Stimulated activated memory B cell treated with anti-CD40 and anti-IgM and Interleukin-4, amounts not matched to agents 10 μg/mL and 1 μg/mL and 100 μg/mL, for 72 hours (primary cell): ENCODE measurements at regions not wholly inside any gene's neighbourhood (a gene's known extent, or its start where the extent isn't known, plus 50 kb on each side); places are given as distances from the start of the nearest gene placed in this dataset.
"Not testable (repeated sequence)": the region's sequence is repeated elsewhere in the genome, so short reads cannot be mapped to it uniquely, and the experiment has no call there.

Source experiments
- ATAC-seq: fragments of 150-1000 bp; cut with Tn5 transposase; 2 replicates; pipeline ENCODE4 v1.10.0; 2021
- H3K27ac Mint-ChIP-seq: one replicate; pipeline ENCODE4 v1.8.0; 2022; ENCODE audit warnings: mild to moderate bottlenecking, mixed read lengths
- H3K27me3 Mint-ChIP-seq: one replicate; pipeline ENCODE4 v1.8.0; 2022; ENCODE audit warnings: mixed read lengths
- H3K36me3 Mint-ChIP-seq: one replicate; pipeline ENCODE4 v1.8.0; 2022; ENCODE audit warnings: mixed read lengths
- H3K4me1 Mint-ChIP-seq: one replicate; pipeline ENCODE4 v1.8.0; 2022; ENCODE audit warnings: mixed read lengths
- H3K4me3 Mint-ChIP-seq: one replicate; pipeline ENCODE4 v1.8.0; 2022; ENCODE audit warnings: mild to moderate bottlenecking, moderate library complexity, mixed read lengths
- H3K9me3 Mint-ChIP-seq: one replicate; pipeline ENCODE4 v1.8.0; 2022; ENCODE audit warnings: mixed read lengths

DNA sequence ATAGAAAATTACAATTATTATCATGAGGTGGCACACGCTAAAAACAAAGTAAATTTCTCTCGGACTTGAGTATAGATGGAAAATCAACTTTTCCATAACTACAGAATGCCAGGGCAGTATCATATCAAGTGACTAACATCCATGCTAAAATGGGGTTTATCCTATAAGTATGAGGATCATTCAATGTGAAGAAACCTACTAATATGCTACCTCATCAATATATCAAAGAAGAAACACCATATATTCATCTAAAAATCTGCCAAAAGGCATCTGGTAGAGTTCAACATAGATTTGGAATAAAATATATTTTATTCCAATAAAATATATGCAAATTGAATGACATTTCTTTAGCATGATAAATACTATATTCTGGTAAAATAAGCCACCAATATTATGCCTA is 894.4 kb downstream of the MCTP2 start:
- no peak for ATAC-seq
- no peak overlapping the region for H3K27ac Mint-ChIP-seq
- H3K4me1 Mint-ChIP-seq: no peaks in the 10 kb centered on the region
- H3K36me3 Mint-ChIP-seq: no peaks in the 10 kb centered on the region
- no peaks in the 10 kb centered on the region for H3K27me3 Mint-ChIP-seq
- peaks cover 5% of the 10 kb centered on the region for H3K9me3 Mint-ChIP-seq
- no peak overlapping the region for H3K4me3 Mint-ChIP-seq

DNA sequence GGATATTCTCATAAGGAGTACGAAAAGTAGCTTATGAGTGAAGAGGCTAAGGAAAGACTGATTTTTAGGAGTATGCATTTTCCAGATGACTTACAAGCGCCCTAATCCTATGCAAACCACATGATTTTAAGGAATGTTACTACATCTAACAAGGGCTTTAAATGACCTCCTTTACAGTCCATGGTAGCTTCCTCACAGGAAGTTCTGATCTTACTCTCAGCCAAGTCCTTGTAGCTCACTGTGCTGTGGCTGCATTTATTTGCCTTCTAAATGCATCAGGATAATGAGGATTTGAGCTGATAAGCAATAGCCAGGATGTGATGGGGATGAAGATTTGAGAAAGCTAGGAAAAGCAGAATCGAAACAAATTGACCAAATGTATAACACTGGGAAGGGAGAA is 896.0 kb downstream of the MCTP2 start:
- no peaks in the 10 kb centered on the region for H3K4me1 Mint-ChIP-seq
- ATAC-seq: no peak
- no peak overlapping the region for H3K27ac Mint-ChIP-seq
- H3K9me3 Mint-ChIP-seq: peaks cover 7% of the 10 kb centered on the region
- no peaks in the 10 kb centered on the region for H3K27me3 Mint-ChIP-seq
- no peaks in the 10 kb centered on the region for H3K36me3 Mint-ChIP-seq
- H3K4me3 Mint-ChIP-seq: no peak overlapping the region

DNA sequence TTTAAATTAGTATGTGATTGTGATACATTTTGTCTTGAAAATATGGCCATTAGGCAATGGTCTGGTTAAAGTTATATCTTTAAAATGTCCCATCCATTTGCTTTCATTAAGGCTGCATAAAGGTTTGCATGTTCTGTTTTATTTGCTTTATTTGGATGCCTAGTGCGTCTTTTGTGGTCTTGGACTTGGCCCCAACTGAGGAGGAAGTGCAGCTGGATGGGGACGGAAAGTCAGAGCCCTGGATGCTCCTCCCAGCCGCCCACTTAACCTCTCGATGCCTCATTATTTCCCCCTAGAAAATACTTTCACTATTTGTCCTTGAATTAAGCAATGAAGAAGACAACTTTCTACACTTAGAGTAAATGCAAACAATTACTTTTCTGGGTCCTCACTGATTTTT is 898.2 kb downstream of the MCTP2 start:
- ATAC-seq: no peak
- Mint-ChIP-seq H3K4me3 (no peak overlapping the region), H3K9me3 (peaks cover 7% of the 10 kb centered on the region), H3K36me3 (no peaks in the 10 kb centered on the region), H3K27me3 (no peaks in the 10 kb centered on the region), H3K4me1 (no peaks in the 10 kb centered on the region), H3K27ac (no peak overlapping the region)

GRCh38 chr15:95131131-95131556 is 899.8 kb downstream of the MCTP2 start:
- H3K4me3 Mint-ChIP-seq: no peak overlapping the region
- peaks cover 7% of the 10 kb centered on the region for H3K9me3 Mint-ChIP-seq
- no peaks in the 10 kb centered on the region for H3K4me1 Mint-ChIP-seq
- no peak overlapping the region for H3K27ac Mint-ChIP-seq
- no peak for ATAC-seq
- H3K27me3 Mint-ChIP-seq: no peaks in the 10 kb centered on the region
- H3K36me3 Mint-ChIP-seq: no peaks in the 10 kb centered on the region

DNA sequence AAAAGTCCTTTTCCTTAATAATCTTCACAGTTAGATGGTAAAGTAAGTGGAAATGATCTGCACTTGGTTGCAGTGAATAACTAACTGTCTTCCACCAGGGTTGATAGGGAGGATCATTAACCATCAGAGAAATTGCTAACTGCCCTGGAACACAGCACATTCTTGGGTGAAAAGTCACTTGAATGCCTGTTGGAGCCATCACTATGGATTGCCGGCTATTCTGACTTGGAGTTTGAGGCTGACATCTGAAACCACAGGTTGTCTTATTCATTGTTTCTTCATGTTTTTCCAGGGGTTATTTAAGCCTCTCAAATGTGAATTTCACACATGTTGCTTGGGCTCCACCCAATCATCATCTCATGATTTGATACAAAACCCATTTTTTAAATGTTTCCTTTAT is 901.4 kb downstream of the MCTP2 start:
- Mint-ChIP-seq H3K4me1 (no peaks in the 10 kb centered on the region), H3K27ac (no peak overlapping the region)

GRCh38 chr15:95134431-95135110 is 903.2 kb downstream of the MCTP2 start:
- Mint-ChIP-seq H3K27ac (no peak overlapping the region), H3K9me3 (peaks cover 13% of the 10 kb centered on the region), H3K4me3 (no peak overlapping the region), H3K36me3 (no peaks in the 10 kb centered on the region), H3K27me3 (no peaks in the 10 kb centered on the region), H3K4me1 (no peaks in the 10 kb centered on the region)
- no peak for ATAC-seq

More for the DNA sequence above, 901.4 kb downstream of the MCTP2 start:
- H3K36me3 Mint-ChIP-seq: no peaks in the 10 kb centered on the region
- peaks cover 13% of the 10 kb centered on the region for H3K9me3 Mint-ChIP-seq
- ATAC-seq: no peak
- H3K4me3 Mint-ChIP-seq: no peak overlapping the region
- H3K27me3 Mint-ChIP-seq: no peaks in the 10 kb centered on the region

DNA sequence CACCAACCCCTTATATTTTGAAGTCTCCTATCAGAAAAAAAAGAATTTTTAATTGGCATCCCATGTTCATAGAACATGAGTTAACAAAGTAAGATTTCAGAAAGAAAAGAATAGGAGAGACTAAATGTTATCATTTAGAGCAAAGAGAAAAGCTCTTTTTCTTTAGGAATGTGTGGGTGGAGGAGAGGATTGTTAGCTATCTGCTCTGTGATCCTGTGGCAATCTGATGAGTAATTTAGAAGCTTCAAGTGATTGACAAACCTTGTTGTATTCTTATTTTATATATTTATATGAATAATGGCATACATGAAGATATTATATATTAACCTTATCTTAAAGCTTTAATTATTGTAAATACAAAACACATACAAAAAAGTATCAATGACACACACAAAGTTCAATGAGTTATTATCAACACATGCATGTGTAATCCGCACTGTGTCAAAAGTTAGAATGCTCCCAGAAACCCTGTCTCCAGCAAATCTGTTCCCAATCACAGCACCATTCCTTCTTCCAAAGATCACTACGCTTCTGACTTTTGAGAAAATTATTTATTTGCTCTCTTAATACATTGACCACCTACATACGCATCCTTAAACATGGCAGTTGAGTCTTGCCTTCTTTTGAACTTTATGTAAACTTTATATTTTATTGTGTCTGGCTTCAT is 907.4 kb downstream of the MCTP2 start:
- no peaks in the 10 kb centered on the region for H3K4me1 Mint-ChIP-seq
- no peak overlapping the region for H3K27ac Mint-ChIP-seq
- no peaks in the 10 kb centered on the region for H3K36me3 Mint-ChIP-seq
- no peaks in the 10 kb centered on the region for H3K27me3 Mint-ChIP-seq
- no peak overlapping the region for H3K4me3 Mint-ChIP-seq
- ATAC-seq: no peak
- H3K9me3 Mint-ChIP-seq: peaks cover 5% of the 10 kb centered on the region

DNA sequence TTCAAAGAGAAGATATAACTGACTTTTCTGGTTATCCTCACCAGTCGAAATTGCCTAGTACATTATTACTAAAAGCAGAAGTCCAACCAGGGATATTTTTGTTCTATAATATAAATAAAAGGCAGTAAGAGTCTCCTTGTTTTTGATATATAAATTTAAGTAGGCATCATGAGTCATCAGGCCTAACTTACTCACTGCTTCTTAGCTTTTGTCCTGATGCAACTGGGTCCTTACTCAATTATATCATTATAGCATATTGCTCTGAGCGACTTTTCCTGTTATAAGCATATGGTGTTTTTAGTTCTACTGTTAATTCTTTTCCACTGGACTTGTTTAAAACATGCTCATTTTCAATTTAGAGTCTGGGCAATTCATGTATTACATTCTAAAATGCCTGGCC is 910.1 kb downstream of the MCTP2 start:
- ATAC-seq: no peak
- Mint-ChIP-seq H3K36me3 (no peaks in the 10 kb centered on the region), H3K4me1 (no peaks in the 10 kb centered on the region), H3K27me3 (no peaks in the 10 kb centered on the region), H3K4me3 (no peak overlapping the region), H3K9me3 (peaks cover 6% of the 10 kb centered on the region), H3K27ac (no peak overlapping the region)

DNA sequence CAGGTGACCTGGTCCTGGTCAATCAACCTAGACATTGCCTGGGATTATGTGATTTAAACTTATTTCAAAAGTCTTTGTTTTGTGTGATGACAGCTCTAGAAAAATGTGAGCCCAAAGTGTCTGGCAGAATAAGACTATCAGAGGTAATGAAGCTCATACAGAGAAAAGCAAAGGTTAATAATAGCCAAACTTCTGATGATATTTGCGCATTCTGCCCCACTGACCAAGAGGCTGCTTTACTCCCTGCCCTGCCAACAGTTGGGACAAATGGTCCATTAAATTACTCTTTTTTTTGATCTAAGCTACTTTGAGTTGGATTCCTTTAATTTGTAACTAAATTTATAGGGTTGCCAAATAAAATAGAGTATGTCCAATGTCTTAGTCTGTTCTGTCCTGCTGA is 911.2 kb downstream of the MCTP2 start:
- ATAC-seq: no peak
- Mint-ChIP-seq H3K9me3 (peaks cover 3% of the 10 kb centered on the region), H3K4me1 (no peaks in the 10 kb centered on the region), H3K27ac (no peak overlapping the region), H3K36me3 (no peaks in the 10 kb centered on the region), H3K27me3 (no peaks in the 10 kb centered on the region), H3K4me3 (no peak overlapping the region)

DNA sequence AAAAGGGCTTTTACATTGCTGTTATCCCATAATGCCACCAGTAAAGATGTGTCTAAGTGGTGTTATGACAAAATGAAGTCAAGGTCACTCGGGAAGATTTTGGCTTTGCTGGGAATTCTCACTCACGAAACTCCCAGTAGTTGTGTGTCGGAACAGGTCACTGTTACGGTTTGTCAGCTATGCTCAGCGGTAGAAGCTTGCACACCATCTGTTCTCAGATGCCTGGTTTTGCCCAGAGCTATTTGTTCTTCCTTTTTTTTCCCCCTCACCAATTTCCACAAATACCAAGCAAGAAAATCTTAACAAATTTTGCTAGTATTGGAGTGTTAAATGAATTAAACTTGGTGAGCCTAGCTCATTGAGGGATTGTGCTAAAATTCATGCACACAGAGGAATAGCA is 915.1 kb downstream of the MCTP2 start:
- Mint-ChIP-seq H3K27me3 (no peaks in the 10 kb centered on the region), H3K27ac (no peak overlapping the region), H3K4me1 (no peaks in the 10 kb centered on the region), H3K4me3 (no peak overlapping the region), H3K9me3 (peaks cover 3% of the 10 kb centered on the region), H3K36me3 (no peaks in the 10 kb centered on the region)
- ATAC-seq: no peak

DNA sequence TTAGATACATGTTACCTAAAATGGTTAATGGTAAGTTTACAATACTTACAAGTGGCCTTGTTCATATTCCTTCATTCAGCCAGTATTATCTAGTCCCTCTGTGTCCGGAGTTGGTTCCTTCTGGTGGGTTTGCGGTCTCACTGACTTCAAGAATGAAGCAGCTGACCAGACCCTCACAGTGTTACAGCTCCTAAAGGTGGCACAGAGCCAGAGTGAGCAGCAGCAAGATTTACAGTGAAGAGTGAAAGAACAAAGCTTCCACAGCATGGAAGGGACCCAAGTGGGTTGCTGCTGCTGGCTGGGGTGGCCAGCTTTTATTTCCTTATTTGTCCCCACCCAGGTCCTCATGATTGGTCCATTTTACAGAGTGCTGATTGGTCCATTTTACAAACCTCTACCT is 916.8 kb downstream of the MCTP2 start:
- H3K4me1 Mint-ChIP-seq: no peaks in the 10 kb centered on the region
- H3K4me3 Mint-ChIP-seq: no peak overlapping the region
- H3K36me3 Mint-ChIP-seq: no peaks in the 10 kb centered on the region
- ATAC-seq: no peak
- H3K27me3 Mint-ChIP-seq: no peaks in the 10 kb centered on the region
- no peak overlapping the region for H3K27ac Mint-ChIP-seq
- peaks cover 3% of the 10 kb centered on the region for H3K9me3 Mint-ChIP-seq

DNA sequence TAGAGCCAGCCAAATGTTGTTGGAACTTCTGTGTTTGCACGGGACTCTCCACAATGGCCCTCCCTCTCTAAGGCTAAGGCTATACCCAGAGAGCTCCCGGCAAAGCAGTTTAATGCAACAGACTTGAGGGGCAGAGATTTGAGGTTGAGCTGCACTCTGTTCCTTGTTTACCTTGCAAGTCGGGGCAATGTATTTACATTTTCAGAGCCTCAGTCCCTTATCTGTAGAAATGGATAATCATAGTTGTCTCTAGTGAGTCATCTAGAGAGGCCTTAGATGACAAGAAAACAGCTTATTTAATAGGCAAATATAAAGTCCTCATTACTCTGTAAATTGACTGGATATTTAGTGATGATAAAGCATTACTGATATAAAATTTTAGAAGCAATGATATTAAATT is 917.7 kb downstream of the MCTP2 start:
- no peak for ATAC-seq
- Mint-ChIP-seq H3K27ac (no peak overlapping the region), H3K4me1 (no peaks in the 10 kb centered on the region), H3K9me3 (peaks cover 9% of the 10 kb centered on the region), H3K27me3 (no peaks in the 10 kb centered on the region), H3K36me3 (no peaks in the 10 kb centered on the region), H3K4me3 (no peak overlapping the region)

GRCh38 chr15:95149771-95150170 is 918.4 kb downstream of the MCTP2 start:
- Mint-ChIP-seq H3K27ac (no peak overlapping the region), H3K27me3 (no peaks in the 10 kb centered on the region), H3K4me3 (no peak overlapping the region), H3K9me3 (peaks cover 7% of the 10 kb centered on the region), H3K4me1 (no peaks in the 10 kb centered on the region), H3K36me3 (no peaks in the 10 kb centered on the region)
- ATAC-seq: no peak

- no peak for ATAC-seq
- no peaks in the 10 kb centered on the region for H3K27me3 Mint-ChIP-seq
- no peaks in the 10 kb centered on the region for H3K4me1 Mint-ChIP-seq
- peaks cover 7% of the 10 kb centered on the region for H3K9me3 Mint-ChIP-seq
- H3K4me3 Mint-ChIP-seq: no peak overlapping the region
- no peaks in the 10 kb centered on the region for H3K36me3 Mint-ChIP-seq
- H3K27ac Mint-ChIP-seq: no peak overlapping the region
Measured at GRCh38 chr15:95150466-95150865, 919.1 kb downstream of the MCTP2 start.

- Mint-ChIP-seq H3K9me3 (peaks cover 12% of the 10 kb centered on the region), H3K4me3 (no peak overlapping the region), H3K36me3 (no peaks in the 10 kb centered on the region), H3K27ac (no peak overlapping the region), H3K4me1 (no peaks in the 10 kb centered on the region), H3K27me3 (no peaks in the 10 kb centered on the region)
- ATAC-seq: no peak
Measured at GRCh38 chr15:95152741-95153140, 921.4 kb downstream of the MCTP2 start.

- H3K4me1 Mint-ChIP-seq, ATAC-seq, H3K27ac Mint-ChIP-seq, H3K36me3 Mint-ChIP-seq, H3K27me3 Mint-ChIP-seq, H3K4me3 Mint-ChIP-seq: not testable (repeated sequence)
- peaks cover 12% of the 10 kb centered on the region for H3K9me3 Mint-ChIP-seq
Measured at GRCh38 chr15:95153201-95153600, 921.8 kb downstream of the MCTP2 start.
